PC-9 (cell line): ENCODE measurements at regions not wholly inside any gene's neighbourhood (a gene's known extent, or its start where the extent isn't known, plus 50 kb on each side); places are given as distances from the start of the nearest gene placed in this dataset.

ENCODE experiments used
- EZH2 ChIP-seq: fragments of 200-600 bp; sonication (generic); IDR thresholded peaks from 2 replicates; pipeline ENCODE4 v1.8.0; 2017; ENCODE audit warnings: antibody characterized with exemption, low read depth
- TF ChIP-seq, protein P1 (sequence below): fragments of 200-600 bp; sonication (generic); conservative IDR thresholded peaks from 2 replicates; pipeline ENCODE4 v1.6.1; 2017; ENCODE audit warnings: mixed run types, antibody characterized with exemption, mild to moderate bottlenecking, moderate library complexity

GRCh38 chr17:15177343-15177742 is 87.8 kb downstream of the PMP22 start:
- TF ChIP-seq, protein P1, sequence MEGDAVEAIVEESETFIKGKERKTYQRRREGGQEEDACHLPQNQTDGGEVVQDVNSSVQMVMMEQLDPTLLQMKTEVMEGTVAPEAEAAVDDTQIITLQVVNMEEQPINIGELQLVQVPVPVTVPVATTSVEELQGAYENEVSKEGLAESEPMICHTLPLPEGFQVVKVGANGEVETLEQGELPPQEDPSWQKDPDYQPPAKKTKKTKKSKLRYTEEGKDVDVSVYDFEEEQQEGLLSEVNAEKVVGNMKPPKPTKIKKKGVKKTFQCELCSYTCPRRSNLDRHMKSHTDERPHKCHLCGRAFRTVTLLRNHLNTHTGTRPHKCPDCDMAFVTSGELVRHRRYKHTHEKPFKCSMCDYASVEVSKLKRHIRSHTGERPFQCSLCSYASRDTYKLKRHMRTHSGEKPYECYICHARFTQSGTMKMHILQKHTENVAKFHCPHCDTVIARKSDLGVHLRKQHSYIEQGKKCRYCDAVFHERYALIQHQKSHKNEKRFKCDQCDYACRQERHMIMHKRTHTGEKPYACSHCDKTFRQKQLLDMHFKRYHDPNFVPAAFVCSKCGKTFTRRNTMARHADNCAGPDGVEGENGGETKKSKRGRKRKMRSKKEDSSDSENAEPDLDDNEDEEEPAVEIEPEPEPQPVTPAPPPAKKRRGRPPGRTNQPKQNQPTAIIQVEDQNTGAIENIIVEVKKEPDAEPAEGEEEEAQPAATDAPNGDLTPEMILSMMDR, result no peak
- TF ChIP-seq EZH2, result no peak
